ENCODE measurements at regions not wholly inside any gene's neighbourhood (a gene's known extent, or its start where the extent isn't known, plus 50 kb on each side); places are given as distances from the start of the nearest gene placed in this dataset.

DNA sequence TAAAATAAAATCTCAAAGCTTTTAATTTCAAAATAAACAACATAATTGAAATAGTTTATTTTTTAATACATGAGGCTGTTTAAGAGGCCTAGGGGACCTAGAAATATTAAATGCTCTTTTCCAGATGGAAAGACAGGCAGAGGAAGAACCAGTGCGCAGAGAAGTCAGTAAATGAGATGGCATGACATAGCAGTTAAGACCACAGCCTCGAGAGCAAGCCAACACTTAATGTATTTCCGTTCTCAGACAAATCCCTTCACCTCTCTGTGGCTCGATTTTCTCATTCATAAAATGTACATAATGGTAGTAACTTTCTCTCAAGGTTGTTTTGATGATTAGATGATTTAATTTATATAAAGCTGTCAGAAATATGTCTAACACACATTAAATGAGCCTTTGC lies 405.1 kb upstream of the CWC22 start:
- no peak overlapping the region for H3K27ac ChIP-seq (ENCODE audit: insufficient read depth, low read length)
- no peak overlapping the region for H2AFZ ChIP-seq (replicated peaks; ENCODE audit: low read length, poor library complexity)
- ATAC-seq (ENCODE audit: low read depth) (no peak), DNase-seq (no peak)
- peaks cover 2% of the 10 kb centered on the region; the same call in 1 of the 2 replicates for H3K4me1 ChIP-seq (ENCODE audit: control insufficient read depth, insufficient read depth, low read length)
- TF ChIP-seq CEBPB (IDR thresholded peaks at IDR 0.05; ENCODE audit: low read depth, low read length) (no peak), ELK1 (IDR thresholded peaks at IDR 0.05; ENCODE audit: borderline replicate concordance, low read depth, low read length) (no peak), POLR2A (IDR thresholded peaks at IDR 0.05; ENCODE audit: low read depth, low read length) (no peak), FOS (IDR thresholded peaks at IDR 0.05; ENCODE audit: low read depth, low read length) (no peak), RAD21 (IDR thresholded peaks at IDR 0.05; ENCODE audit: low read length) (no peak), SMC3 (IDR thresholded peaks at IDR 0.05; ENCODE audit: low read depth, low read length) (no peak), NFE2L2 (IDR thresholded peaks at IDR 0.05; ENCODE audit: low read depth, low read length) (no peak), MAZ (IDR thresholded peaks at IDR 0.05; ENCODE audit: borderline replicate concordance, low read depth, low read length) (no peak), RFX5 (IDR thresholded peaks at IDR 0.05; ENCODE audit: low read depth, low read length) (no peak), MAFK (IDR thresholded peaks at IDR 0.05; ENCODE audit: low read depth, low read length) (no peak), CHD1 (IDR thresholded peaks at IDR 0.05; ENCODE audit: low read depth, low read length) (no peak), BHLHE40 (IDR thresholded peaks at IDR 0.05; ENCODE audit: low read depth, low read length) (no peak)
- TF ChIP-seq, protein P1, sequence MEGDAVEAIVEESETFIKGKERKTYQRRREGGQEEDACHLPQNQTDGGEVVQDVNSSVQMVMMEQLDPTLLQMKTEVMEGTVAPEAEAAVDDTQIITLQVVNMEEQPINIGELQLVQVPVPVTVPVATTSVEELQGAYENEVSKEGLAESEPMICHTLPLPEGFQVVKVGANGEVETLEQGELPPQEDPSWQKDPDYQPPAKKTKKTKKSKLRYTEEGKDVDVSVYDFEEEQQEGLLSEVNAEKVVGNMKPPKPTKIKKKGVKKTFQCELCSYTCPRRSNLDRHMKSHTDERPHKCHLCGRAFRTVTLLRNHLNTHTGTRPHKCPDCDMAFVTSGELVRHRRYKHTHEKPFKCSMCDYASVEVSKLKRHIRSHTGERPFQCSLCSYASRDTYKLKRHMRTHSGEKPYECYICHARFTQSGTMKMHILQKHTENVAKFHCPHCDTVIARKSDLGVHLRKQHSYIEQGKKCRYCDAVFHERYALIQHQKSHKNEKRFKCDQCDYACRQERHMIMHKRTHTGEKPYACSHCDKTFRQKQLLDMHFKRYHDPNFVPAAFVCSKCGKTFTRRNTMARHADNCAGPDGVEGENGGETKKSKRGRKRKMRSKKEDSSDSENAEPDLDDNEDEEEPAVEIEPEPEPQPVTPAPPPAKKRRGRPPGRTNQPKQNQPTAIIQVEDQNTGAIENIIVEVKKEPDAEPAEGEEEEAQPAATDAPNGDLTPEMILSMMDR (conservative IDR thresholded peaks at IDR 0.05; ENCODE audit: low read depth, low read length) = no peak
- H4K8ac ChIP-seq (ENCODE audit: low read depth in 2 of 2, low read length in 2 of 2) = no peak overlapping the region
- no peaks in the 10 kb centered on the region for H3K36me3 ChIP-seq (ENCODE audit: control insufficient read depth, insufficient read depth, low read length)
- no peak overlapping the region for H2BK20ac ChIP-seq (ENCODE audit: low read depth, low read length)
- H3K9me3 ChIP-seq (ENCODE audit: control insufficient read depth, insufficient read depth, low read length) = no peaks in the 10 kb centered on the region
- CTCF ChIA-PET = interaction anchor here (1.0 to 1.1 kb wide), 3 partner anchors 14 to 36 kb away, joined by 3 to 5 read pairs (median 4); no protein-coding TSS in a partner anchor
- no TSS peak for BruUV-seq (replicated peaks)
- H2BK120ac ChIP-seq (ENCODE audit: low read depth, low read length) = no peak overlapping the region
- no peak overlapping the region for H2AK9ac ChIP-seq (replicated peaks; ENCODE audit: low read depth, low read length, poor library complexity)
- H3K18ac ChIP-seq (ENCODE audit: low read depth, low read length) = no peak overlapping the region
- H3K14ac ChIP-seq (replicated peaks; ENCODE audit: low read depth, low read length) = no peak overlapping the region
- H4K5ac ChIP-seq (ENCODE audit: low read depth, low read length) = no peak overlapping the region
- WGBS, 2 experiments (ENCODE audit: extremely low coverage in 2 of 2, insufficient read length in 1 of 2) = no CpG with 5 or more reads among the region's 4 CpGs
- H3K4ac ChIP-seq (ENCODE audit: low read depth, low read length) = no peak overlapping the region
- H4K20me1 ChIP-seq (ENCODE audit: insufficient read depth, low read length) = no peaks in the 10 kb centered on the region
- H3K79me1 ChIP-seq (ENCODE audit: low read depth in 1 of 2, low read length in 2 of 2) = no peaks in the 10 kb centered on the region
- no peak overlapping the region for H2BK5ac ChIP-seq (ENCODE audit: low read depth, low read length, poor library complexity, severe bottlenecking)
- H2AK5ac ChIP-seq (ENCODE audit: low read depth, low read length) = no peak overlapping the region
- POLR2A ChIA-PET (ENCODE audit: unreplicated experiment) = no interaction called here
- no peak overlapping the region for H3K23ac ChIP-seq (ENCODE audit: low read depth, low read length)
- no peak overlapping the region for H4K91ac ChIP-seq (ENCODE audit: insufficient read depth, low read depth, low read length)
- no peak overlapping the region for H3K4me2 ChIP-seq (ENCODE audit: low read depth, low read length)
- H3K4me3 ChIP-seq (ENCODE audit: insufficient read depth, low read depth, low read length) = no peak overlapping the region
- intact Hi-C loops (cut with micrococcal nuclease) = no loop called here
- in situ Hi-C loops (cut with MboI; ENCODE audit: low sequenced_read_pairs) = no loop called here
- no peaks in the 10 kb centered on the region for H3K27me3 ChIP-seq (ENCODE audit: control insufficient read depth, insufficient read depth, low read length)
- H3K9ac ChIP-seq (ENCODE audit: low read depth, low read length) = no peak overlapping the region
- dilution Hi-C loops (cut with HindIII; ENCODE audit: low sequenced_read_pairs, unreplicated experiment) = no loop called here
- H2BK15ac ChIP-seq (ENCODE audit: low read depth, low read length) = no peak overlapping the region
- H3K9me1 ChIP-seq (ENCODE audit: insufficient read depth, low read length) = no peaks in the 10 kb centered on the region
- no peak overlapping the region for H3K56ac ChIP-seq (ENCODE audit: extremely low read depth, insufficient read depth, low read length)
